HS-27A (cell line): ENCODE measurements at regions not wholly inside any gene's neighbourhood (a gene's known extent, or its start where the extent isn't known, plus 50 kb on each side); places are given as distances from the start of the nearest gene placed in this dataset.
"Not testable (repeated sequence)": the region's sequence is repeated elsewhere in the genome, so short reads cannot be mapped to it uniquely, and the experiment has no call there.

Experiments
- DNase-seq: peaks from one replicate; pipeline ENCODE4 v3.0.0-alpha.2; 2012; ENCODE audit warnings: low read depth, missing footprints

- no peak for DNase-seq
Measured at GRCh38 chr10:9845075-9845474, 1172.6 kb upstream of the CELF2 start.

GRCh38 chr10:9848278-9848677 is 1169.4 kb upstream of the CELF2 start:
- DNase-seq = no peak

- no peak for DNase-seq
Measured at GRCh38 chr10:9848981-9849380, 1168.7 kb upstream of the CELF2 start.

GRCh38 chr10:9850415-9850814 is 1167.3 kb upstream of the CELF2 start:
- DNase-seq = no peak

GRCh38 chr10:9851808-9852207 is 1165.9 kb upstream of the CELF2 start:
- no peak for DNase-seq

GRCh38 chr10:9853405-9854355 is 1164.0 kb upstream of the CELF2 start:
- DNase-seq = no peak

GRCh38 chr10:9855451-9855850 is 1162.2 kb upstream of the CELF2 start:
- DNase-seq = not testable (repeated sequence)

GRCh38 chr10:9858816-9859215 is 1158.9 kb upstream of the CELF2 start:
- no peak for DNase-seq

GRCh38 chr10:9860045-9860444 is 1157.6 kb upstream of the CELF2 start:
- no peak for DNase-seq

GRCh38 chr10:9863559-9864121 is 1154.0 kb upstream of the CELF2 start:
- no peak for DNase-seq

GRCh38 chr10:9868499-9868898 is 1149.2 kb upstream of the CELF2 start:
- DNase-seq = no peak

GRCh38 chr10:9869205-9869604 is 1148.5 kb upstream of the CELF2 start:
- no peak for DNase-seq

GRCh38 chr10:9869606-9870176 is 1148.0 kb upstream of the CELF2 start:
- DNase-seq = no peak

GRCh38 chr10:9875353-9875752 is 1142.3 kb upstream of the CELF2 start:
- DNase-seq = no peak

- no peak for DNase-seq
Measured at GRCh38 chr10:9877978-9878377, 1139.7 kb upstream of the CELF2 start.

- no peak for DNase-seq
Measured at GRCh38 chr10:9878383-9878782, 1139.3 kb upstream of the CELF2 start.

- no peak for DNase-seq
Measured at GRCh38 chr10:9885761-9886160, 1131.9 kb upstream of the CELF2 start.

- DNase-seq = no peak
Measured at GRCh38 chr10:9886772-9887171, 1130.9 kb upstream of the CELF2 start.

GRCh38 chr10:9895453-9895852 is 1122.2 kb upstream of the CELF2 start:
- no peak for DNase-seq

GRCh38 chr10:9895981-9896380 is 1121.7 kb upstream of the CELF2 start:
- no peak for DNase-seq

GRCh38 chr10:9898633-9899395 is 1118.9 kb upstream of the CELF2 start:
- DNase-seq = no peak

- no peak for DNase-seq
Measured at GRCh38 chr10:9900751-9901150, 1116.9 kb upstream of the CELF2 start.
